HEK293 (cell line): ENCODE measurements at regions not wholly inside any gene's neighbourhood (a gene's known extent, or its start where the extent isn't known, plus 50 kb on each side); places are given as distances from the start of the nearest gene placed in this dataset.

Source experiments
- CTCF ChIA-PET: fragments of 350-600 bp; formaldehyde crosslinking; extraction: SDS; loops from one replicate; lab custom pipeline; 2021; ENCODE audit warnings: antibody characterized with exemption; lab: Yijun Ruan, JAX
- POLR2A ChIA-PET: fragments of 300-600 bp; formaldehyde crosslinking; extraction: SDS; loops from one replicate; lab custom pipeline; 2020; ENCODE audit warnings: antibody characterized with exemption, inconsistent platforms; lab: Yijun Ruan, JAX
- H3K27ac ChIP-seq: fragments of 200-500 bp; sonication (Bioruptor generic); 2 replicates; pipeline ENCODE4 v1.5.1; 2014; ENCODE audit warnings: low read depth, low read length, control low read depth, inconsistent platforms; ENCODE audit errors: extremely low read depth
- H3K36me3 ChIP-seq, 2 experiments: fragments of 200-500 bp in 1 of 2; sonication (Bioruptor generic) in 1 of 2; 1 replicate in 1 of 2; 2 replicates in 1 of 2; pipeline ENCODE4 v1.5.1; 2014 to 2017; ENCODE audit warnings: inconsistent platforms in 2 of 2, low read length in 2 of 2; ENCODE audit not compliant: control insufficient read depth in 2 of 2, insufficient read depth in 1 of 2
- H3K4me1 ChIP-seq: fragments of 200-500 bp; sonication (Bioruptor generic); 2 replicates; pipeline ENCODE4 v1.5.1; 2014; ENCODE audit warnings: mild to moderate bottlenecking, low read length, inconsistent platforms; ENCODE audit not compliant: control insufficient read depth, insufficient read depth
- H3K4me3 ChIP-seq: 2 replicates; pipeline ENCODE4 v1.5.1; 2011; ENCODE audit warnings: low read depth, mild to moderate bottlenecking, control low read depth, low read length, moderate library complexity
- H3K9me3 ChIP-seq: fragments of 200-500 bp; sonication (Bioruptor generic); 2 replicates; pipeline ENCODE4 v1.5.1; 2014; ENCODE audit warnings: low read depth, low read length, inconsistent platforms; ENCODE audit not compliant: control insufficient read depth, insufficient read depth
- BCL11A ChIP-seq: fragments of 450-650 bp; formaldehyde crosslinking; IDR thresholded peaks from 2 replicates; pipeline ENCODE4 v1.5.1; 2016; ENCODE audit warnings: low read depth, missing biosample characterization, missing genetic modification characterization
- KLF16 ChIP-seq: fragments of 450-650 bp; formaldehyde crosslinking; IDR thresholded peaks from 2 replicates; pipeline ENCODE4 v1.5.1; 2017; ENCODE audit warnings: missing biosample characterization, missing genetic modification characterization
- MEIS1 ChIP-seq: sonication (generic); formaldehyde crosslinking; IDR thresholded peaks from 2 replicates; pipeline ENCODE4 v1.8.1; 2022; ENCODE audit warnings: missing genetic modification reagents, mild to moderate bottlenecking, borderline replicate concordance
- MZF1 ChIP-seq: fragments of 450-650 bp; formaldehyde crosslinking; IDR thresholded peaks from 2 replicates; pipeline ENCODE4 v1.5.1; 2017; ENCODE audit warnings: missing biosample characterization, missing genetic modification characterization, borderline replicate concordance
- PRDM1 ChIP-seq: fragments of 450-650 bp; formaldehyde crosslinking; IDR thresholded peaks from 2 replicates; pipeline ENCODE4; 2016; ENCODE audit warnings: missing biosample characterization, missing genetic modification characterization
- SCRT1 ChIP-seq: fragments of 450-650 bp; formaldehyde crosslinking; IDR thresholded peaks from 2 replicates; pipeline ENCODE4 v1.5.1; 2016; ENCODE audit warnings: missing biosample characterization, missing genetic modification characterization, borderline replicate concordance
- SP2 ChIP-seq: fragments of 450-650 bp; formaldehyde crosslinking; IDR thresholded peaks from 2 replicates; pipeline ENCODE4 v1.5.1; 2016; ENCODE audit warnings: missing biosample characterization, missing genetic modification characterization
- ZBTB44 ChIP-seq: fragments of 450-650 bp; IDR thresholded peaks from 2 replicates; pipeline ENCODE4 v1.5.1; 2018; ENCODE audit warnings: missing biosample characterization, mild to moderate bottlenecking, missing genetic modification characterization
- ZBTB48 ChIP-seq: fragments of 450-650 bp; formaldehyde crosslinking; IDR thresholded peaks from 2 replicates; pipeline ENCODE4 v1.5.1; 2016; ENCODE audit warnings: missing biosample characterization, missing genetic modification characterization
- ZBTB7A ChIP-seq: fragments of 450-650 bp; formaldehyde crosslinking; IDR thresholded peaks from 2 replicates; pipeline ENCODE4 v1.5.1; 2016; ENCODE audit warnings: low read depth, missing biosample characterization, missing genetic modification characterization
- ZNF114 ChIP-seq: fragments of 450-650 bp; formaldehyde crosslinking; IDR thresholded peaks from 2 replicates; pipeline ENCODE4 v1.5.0; 2017; ENCODE audit warnings: missing biosample characterization, missing genetic modification characterization
- ZNF324 ChIP-seq: fragments of 450-650 bp; formaldehyde crosslinking; IDR thresholded peaks from 2 replicates; pipeline ENCODE4 v1.5.1; 2016; ENCODE audit warnings: missing biosample characterization, missing genetic modification characterization
- ZNF350 ChIP-seq: fragments of 450-650 bp; formaldehyde crosslinking; IDR thresholded peaks from 2 replicates; pipeline ENCODE4 v1.5.0; 2017; ENCODE audit warnings: missing biosample characterization, mild to moderate bottlenecking, missing genetic modification characterization
- ZNF394 ChIP-seq: fragments of 450-650 bp; formaldehyde crosslinking; IDR thresholded peaks from 2 replicates; pipeline ENCODE4 v1.5.1; 2016; ENCODE audit warnings: missing biosample characterization, missing genetic modification characterization, mild to moderate bottlenecking, moderate library complexity, borderline replicate concordance
- ZNF48 ChIP-seq: fragments of 450-650 bp; formaldehyde crosslinking; IDR thresholded peaks from 2 replicates; pipeline ENCODE4 v1.5.1; 2016; ENCODE audit warnings: missing biosample characterization, missing genetic modification characterization
- ZNF501 ChIP-seq: fragments of 450-650 bp; formaldehyde crosslinking; IDR thresholded peaks from 2 replicates; pipeline ENCODE4 v1.5.1; 2016; ENCODE audit warnings: missing biosample characterization, missing genetic modification characterization
- ZNF548 ChIP-seq: fragments of 450-650 bp; formaldehyde crosslinking; IDR thresholded peaks from 2 replicates; pipeline ENCODE4 v1.5.1; 2016; ENCODE audit warnings: missing biosample characterization, missing genetic modification characterization
- ZNF558 ChIP-seq: fragments of 450-650 bp; formaldehyde crosslinking; IDR thresholded peaks from 2 replicates; pipeline ENCODE4 v1.5.1; 2016; ENCODE audit warnings: missing biosample characterization, missing genetic modification characterization
- ZNF561 ChIP-seq: fragments of 450-650 bp; IDR thresholded peaks from 2 replicates; pipeline ENCODE4 v1.5.1; 2018; ENCODE audit warnings: missing biosample characterization, missing genetic modification characterization, borderline replicate concordance
- ZNF621 ChIP-seq: fragments of 450-650 bp; formaldehyde crosslinking; IDR thresholded peaks from 2 replicates; pipeline ENCODE4 v1.5.1; 2017; ENCODE audit warnings: missing biosample characterization, missing genetic modification characterization
- ZNF707 ChIP-seq: fragments of 450-650 bp; formaldehyde crosslinking; IDR thresholded peaks from 2 replicates; pipeline ENCODE4 v1.5.1; 2016; ENCODE audit warnings: missing biosample characterization, missing genetic modification characterization
- ZNF768 ChIP-seq: fragments of 450-650 bp; formaldehyde crosslinking; IDR thresholded peaks from 2 replicates; pipeline ENCODE4 v1.5.1; 2018; ENCODE audit warnings: missing biosample characterization, mild to moderate bottlenecking, missing genetic modification characterization
- ZNF791 ChIP-seq: fragments of 450-650 bp; formaldehyde crosslinking; IDR thresholded peaks from 2 replicates; pipeline ENCODE4 v1.5.1; 2016; ENCODE audit warnings: missing biosample characterization, missing genetic modification characterization
- TF ChIP-seq, protein P1 (sequence below): fragments of 450-650 bp; formaldehyde crosslinking; IDR thresholded peaks from 2 replicates; pipeline ENCODE4 v1.5.1; 2017; ENCODE audit warnings: missing biosample characterization, missing genetic modification characterization
- TF ChIP-seq, protein P2 (sequence below): sonication (generic); formaldehyde crosslinking; IDR thresholded peaks from 2 replicates; pipeline ENCODE4 v1.8.1; 2022; ENCODE audit warnings: mild to moderate bottlenecking, moderate library complexity, missing genetic modification reagents
- TF ChIP-seq, protein P3 (sequence below): fragments of 450-650 bp; formaldehyde crosslinking; IDR thresholded peaks from 2 replicates; pipeline ENCODE4 v1.5.1; 2017; ENCODE audit warnings: missing biosample characterization, missing genetic modification characterization
- TF ChIP-seq, protein P4 (sequence below): fragments of 450-650 bp; formaldehyde crosslinking; IDR thresholded peaks from 2 replicates; pipeline ENCODE4 v1.5.1; 2016; ENCODE audit warnings: missing biosample characterization, missing genetic modification characterization

GRCh38 chr6:76615395-76615794 lies 542.9 kb upstream of the IMPG1 start:
- POLR2A ChIA-PET: no interaction called here
- Histone ChIP-seq H3K27ac (no peak overlapping the region), H3K36me3 (no peaks in the 10 kb centered on the region), H3K4me1 (no peaks in the 10 kb centered on the region), H3K9me3 (no peaks in the 10 kb centered on the region), H3K4me3 (no peak overlapping the region)
- CTCF ChIA-PET: interaction anchor here (0.7 kb wide), 1 partner anchor 28 kb away, joined by 3 read pairs; no protein-coding TSS in a partner anchor
- no peak for TF ChIP-seq KLF16
- TF ChIP-seq ZNF791: no peak
- TF ChIP-seq, protein P1, sequence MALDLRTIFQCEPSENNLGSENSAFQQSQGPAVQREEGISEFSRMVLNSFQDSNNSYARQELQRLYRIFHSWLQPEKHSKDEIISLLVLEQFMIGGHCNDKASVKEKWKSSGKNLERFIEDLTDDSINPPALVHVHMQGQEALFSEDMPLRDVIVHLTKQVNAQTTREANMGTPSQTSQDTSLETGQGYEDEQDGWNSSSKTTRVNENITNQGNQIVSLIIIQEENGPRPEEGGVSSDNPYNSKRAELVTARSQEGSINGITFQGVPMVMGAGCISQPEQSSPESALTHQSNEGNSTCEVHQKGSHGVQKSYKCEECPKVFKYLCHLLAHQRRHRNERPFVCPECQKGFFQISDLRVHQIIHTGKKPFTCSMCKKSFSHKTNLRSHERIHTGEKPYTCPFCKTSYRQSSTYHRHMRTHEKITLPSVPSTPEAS: no peak

DNA sequence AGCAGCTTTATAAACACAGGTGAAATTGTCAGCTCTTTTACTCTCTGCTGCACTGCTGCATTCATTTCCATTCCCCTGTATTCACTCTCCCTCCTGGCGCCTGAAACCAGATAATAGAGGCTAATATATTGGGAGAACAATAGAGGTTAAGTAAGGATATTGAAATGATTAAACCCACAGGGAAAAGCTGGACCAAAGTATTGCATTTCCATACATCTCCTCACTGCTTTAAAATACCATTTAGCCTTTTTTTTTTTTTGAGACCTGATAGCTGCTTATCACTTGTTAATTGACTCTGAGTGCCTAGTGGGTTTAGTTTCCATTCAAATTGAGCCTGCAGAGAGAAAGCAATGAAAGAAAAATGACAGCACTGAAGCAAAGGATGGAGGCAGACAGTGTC lies 540.5 kb upstream of the IMPG1 start:
- TF ChIP-seq, protein P2, sequence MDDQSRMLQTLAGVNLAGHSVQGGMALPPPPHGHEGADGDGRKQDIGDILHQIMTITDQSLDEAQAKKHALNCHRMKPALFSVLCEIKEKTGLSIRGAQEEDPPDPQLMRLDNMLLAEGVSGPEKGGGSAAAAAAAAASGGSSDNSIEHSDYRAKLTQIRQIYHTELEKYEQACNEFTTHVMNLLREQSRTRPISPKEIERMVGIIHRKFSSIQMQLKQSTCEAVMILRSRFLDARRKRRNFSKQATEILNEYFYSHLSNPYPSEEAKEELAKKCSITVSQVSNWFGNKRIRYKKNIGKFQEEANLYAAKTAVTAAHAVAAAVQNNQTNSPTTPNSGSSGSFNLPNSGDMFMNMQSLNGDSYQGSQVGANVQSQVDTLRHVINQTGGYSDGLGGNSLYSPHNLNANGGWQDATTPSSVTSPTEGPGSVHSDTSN (CRISPR knock-in tag): no peak
- TF ChIP-seq, protein P3, sequence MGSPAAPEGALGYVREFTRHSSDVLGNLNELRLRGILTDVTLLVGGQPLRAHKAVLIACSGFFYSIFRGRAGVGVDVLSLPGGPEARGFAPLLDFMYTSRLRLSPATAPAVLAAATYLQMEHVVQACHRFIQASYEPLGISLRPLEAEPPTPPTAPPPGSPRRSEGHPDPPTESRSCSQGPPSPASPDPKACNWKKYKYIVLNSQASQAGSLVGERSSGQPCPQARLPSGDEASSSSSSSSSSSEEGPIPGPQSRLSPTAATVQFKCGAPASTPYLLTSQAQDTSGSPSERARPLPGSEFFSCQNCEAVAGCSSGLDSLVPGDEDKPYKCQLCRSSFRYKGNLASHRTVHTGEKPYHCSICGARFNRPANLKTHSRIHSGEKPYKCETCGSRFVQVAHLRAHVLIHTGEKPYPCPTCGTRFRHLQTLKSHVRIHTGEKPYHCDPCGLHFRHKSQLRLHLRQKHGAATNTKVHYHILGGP (tag by site-specific recombination): no peak
- no peak for TF ChIP-seq SP2 (tag by site-specific recombination)
- no peak for TF ChIP-seq ZNF548
- no peak for TF ChIP-seq MZF1 (tag by site-specific recombination)
- no peak for TF ChIP-seq ZBTB48 (tag by site-specific recombination)
- TF ChIP-seq ZBTB44 (tag by site-specific recombination): no peak
- TF ChIP-seq ZNF114 (tag by site-specific recombination): no peak
- no peak for TF ChIP-seq ZNF350 (tag by site-specific recombination)
- no peak for TF ChIP-seq SCRT1 (tag by site-specific recombination)
- TF ChIP-seq ZNF558 (tag by site-specific recombination): no peak
- no peak for TF ChIP-seq ZNF501 (tag by site-specific recombination)
- no peak for TF ChIP-seq ZNF324 (tag by site-specific recombination)
- TF ChIP-seq ZNF48 (tag by site-specific recombination): no peak
- no peak for TF ChIP-seq ZBTB7A (tag by site-specific recombination)
- Histone ChIP-seq H3K4me3 (no peak overlapping the region), H3K9me3 (no peaks in the 10 kb centered on the region), H3K4me1 (no peaks in the 10 kb centered on the region), H3K36me3 (no peaks in the 10 kb centered on the region), H3K27ac (no peak overlapping the region)
- ChIA-PET CTCF (interaction anchor here (0.6 kb wide), 1 partner anchor 204 kb away, joined by 3 read pairs; no protein-coding TSS in a partner anchor), POLR2A (no interaction called here)

DNA sequence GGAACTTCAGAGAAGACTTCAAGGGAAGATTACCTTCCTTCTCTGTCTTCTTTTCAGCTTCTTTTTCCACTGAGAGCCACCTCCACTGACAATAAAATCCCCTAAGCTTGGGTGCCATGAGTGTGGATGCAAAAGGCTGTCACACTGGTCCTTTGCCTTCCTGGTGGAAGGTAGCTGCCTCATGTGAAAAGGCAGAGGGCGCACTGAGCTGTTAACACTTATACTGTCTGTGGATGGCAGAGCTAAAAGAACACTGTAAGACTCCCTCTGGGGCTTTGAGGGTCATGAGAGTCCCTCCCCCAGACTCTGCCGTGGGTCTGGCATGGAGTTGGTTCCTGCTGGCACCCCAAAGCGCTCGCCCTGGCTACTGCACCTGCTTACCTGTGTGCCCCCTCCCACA lies 536.7 kb upstream of the IMPG1 start:
- no peaks in the 10 kb centered on the region for H3K9me3 ChIP-seq
- H3K4me1 ChIP-seq: no peaks in the 10 kb centered on the region
- ChIA-PET CTCF (interaction anchor here (0.6 kb wide), 1 partner anchor 89 kb away, joined by 3 read pairs; no protein-coding TSS in a partner anchor), POLR2A (no interaction called here)
- H3K27ac ChIP-seq: no peak overlapping the region
- H3K36me3 ChIP-seq: no peaks in the 10 kb centered on the region
- H3K4me3 ChIP-seq: no peak overlapping the region
- TF ChIP-seq BCL11A (no peak), ZNF394 (no peak), ZNF707 (tag by site-specific recombination) (no peak), MEIS1 (CRISPR knock-in tag) (no peak), ZNF621 (tag by site-specific recombination) (no peak), ZNF768 (tag by site-specific recombination) (no peak), PRDM1 (tag by site-specific recombination) (no peak), ZNF561 (tag by site-specific recombination) (no peak)
- TF ChIP-seq, protein P4, sequence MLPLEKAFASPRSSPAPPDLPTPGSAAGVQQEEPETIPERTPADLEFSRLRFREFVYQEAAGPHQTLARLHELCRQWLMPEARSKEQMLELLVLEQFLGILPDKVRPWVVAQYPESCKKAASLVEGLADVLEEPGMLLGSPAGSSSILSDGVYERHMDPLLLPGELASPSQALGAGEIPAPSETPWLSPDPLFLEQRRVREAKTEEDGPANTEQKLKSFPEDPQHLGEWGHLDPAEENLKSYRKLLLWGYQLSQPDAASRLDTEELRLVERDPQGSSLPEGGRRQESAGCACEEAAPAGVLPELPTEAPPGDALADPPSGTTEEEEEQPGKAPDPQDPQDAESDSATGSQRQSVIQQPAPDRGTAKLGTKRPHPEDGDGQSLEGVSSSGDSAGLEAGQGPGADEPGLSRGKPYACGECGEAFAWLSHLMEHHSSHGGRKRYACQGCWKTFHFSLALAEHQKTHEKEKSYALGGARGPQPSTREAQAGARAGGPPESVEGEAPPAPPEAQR (tag by site-specific recombination): no peak
